AG04450 (cell line): ENCODE measurements at regions not wholly inside any gene's neighbourhood (a gene's known extent, or its start where the extent isn't known, plus 50 kb on each side); places are given as distances from the start of the nearest gene placed in this dataset.
"Not testable (repeated sequence)": the region's sequence is repeated elsewhere in the genome, so short reads cannot be mapped to it uniquely, and the experiment has no call there.

ENCODE experiments used
- CTCF ChIA-PET: fragments of 300-600, 350-600 bp; formaldehyde crosslinking; extraction: SDS; loops from one replicate; lab custom pipeline; 2022; ENCODE audit warnings: antibody characterized with exemption, inconsistent platforms; lab: Charles Lee
- POLR2A ChIA-PET: fragments of 350-600 bp; formaldehyde crosslinking; extraction: SDS; loops from one replicate; lab custom pipeline; 2021; ENCODE audit warnings: antibody characterized with exemption, inconsistent platforms; lab: Yijun Ruan, JAX
- DNase-seq: peaks from one replicate; pipeline ENCODE4 v3.0.0-alpha.2; 2011; ENCODE audit warnings: low read depth, low spot score
- H3K27ac ChIP-seq: one replicate; pipeline ENCODE4 v1.5.1; 2012; ENCODE audit warnings: low read depth, low read length, control low read depth
- H3K27me3 ChIP-seq: one replicate; pipeline ENCODE4 v1.6.0; 2012; ENCODE audit warnings: low read length; ENCODE audit not compliant: control insufficient read depth, insufficient read depth
- H3K4me3 ChIP-seq: 2 replicates; pipeline ENCODE4 v1.5.1; 2011; ENCODE audit warnings: mild to moderate bottlenecking, low read depth, low read length, control low read depth
- H3K9me3 ChIP-seq: 2 replicates; pipeline ENCODE4 v1.5.1; 2012; ENCODE audit warnings: low read length; ENCODE audit not compliant: control insufficient read depth, insufficient read depth
- TF ChIP-seq, protein P1 (sequence below): IDR thresholded peaks from 2 replicates; pipeline ENCODE4 v1.5.1; 2011; ENCODE audit warnings: low read depth, low read length, control low read depth, inconsistent platforms

DNA sequence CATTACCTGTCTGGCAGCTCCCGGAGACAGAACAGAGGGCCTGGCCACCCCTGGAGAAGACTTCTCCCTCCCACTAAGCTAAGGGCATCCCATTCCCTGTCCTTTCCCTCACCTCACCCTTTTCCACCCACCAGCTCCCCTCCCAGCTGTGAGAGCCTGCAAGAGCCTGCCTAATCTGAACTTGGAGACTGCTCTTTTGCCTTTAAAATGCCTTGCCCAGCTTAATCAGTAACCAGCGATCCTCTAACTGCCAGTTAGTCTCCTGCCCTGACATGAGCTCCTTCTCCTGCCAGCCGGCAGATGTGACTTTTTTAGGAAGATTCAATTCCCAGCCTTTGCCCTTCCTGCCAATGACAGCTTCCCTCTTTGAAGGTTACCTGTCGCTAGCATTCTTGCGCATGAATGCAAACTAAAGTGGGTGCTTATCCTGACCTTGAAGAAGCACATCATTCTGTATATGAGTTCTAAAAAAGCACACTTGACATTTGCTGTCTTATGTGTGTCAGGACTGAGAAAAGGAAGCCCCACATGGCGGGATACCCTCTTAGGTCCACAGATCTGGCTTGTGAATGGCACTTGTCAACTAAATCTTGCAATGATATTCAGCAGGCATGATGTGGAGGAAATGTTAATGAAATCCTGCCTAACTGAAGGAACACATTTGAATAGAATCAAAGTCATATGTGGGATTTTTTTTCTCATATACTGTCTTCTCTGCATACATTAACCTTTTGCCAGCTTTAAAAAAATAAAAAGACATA is 411.2 kb upstream of the SLC30A5 start:
- no peak overlapping the region for H3K27ac ChIP-seq
- ChIA-PET CTCF (interaction anchor here (1.5 kb wide), 1 partner anchor 396 kb away, joined by 4 read pairs; no protein-coding TSS in a partner anchor), POLR2A (no interaction called here)
- TF ChIP-seq, protein P1, sequence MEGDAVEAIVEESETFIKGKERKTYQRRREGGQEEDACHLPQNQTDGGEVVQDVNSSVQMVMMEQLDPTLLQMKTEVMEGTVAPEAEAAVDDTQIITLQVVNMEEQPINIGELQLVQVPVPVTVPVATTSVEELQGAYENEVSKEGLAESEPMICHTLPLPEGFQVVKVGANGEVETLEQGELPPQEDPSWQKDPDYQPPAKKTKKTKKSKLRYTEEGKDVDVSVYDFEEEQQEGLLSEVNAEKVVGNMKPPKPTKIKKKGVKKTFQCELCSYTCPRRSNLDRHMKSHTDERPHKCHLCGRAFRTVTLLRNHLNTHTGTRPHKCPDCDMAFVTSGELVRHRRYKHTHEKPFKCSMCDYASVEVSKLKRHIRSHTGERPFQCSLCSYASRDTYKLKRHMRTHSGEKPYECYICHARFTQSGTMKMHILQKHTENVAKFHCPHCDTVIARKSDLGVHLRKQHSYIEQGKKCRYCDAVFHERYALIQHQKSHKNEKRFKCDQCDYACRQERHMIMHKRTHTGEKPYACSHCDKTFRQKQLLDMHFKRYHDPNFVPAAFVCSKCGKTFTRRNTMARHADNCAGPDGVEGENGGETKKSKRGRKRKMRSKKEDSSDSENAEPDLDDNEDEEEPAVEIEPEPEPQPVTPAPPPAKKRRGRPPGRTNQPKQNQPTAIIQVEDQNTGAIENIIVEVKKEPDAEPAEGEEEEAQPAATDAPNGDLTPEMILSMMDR: no peak
- no peak for DNase-seq
- H3K27me3 ChIP-seq: peaks cover 2% of the 10 kb centered on the region
- H3K4me3 ChIP-seq: no peak overlapping the region
- H3K9me3 ChIP-seq: no peaks in the 10 kb centered on the region

DNA sequence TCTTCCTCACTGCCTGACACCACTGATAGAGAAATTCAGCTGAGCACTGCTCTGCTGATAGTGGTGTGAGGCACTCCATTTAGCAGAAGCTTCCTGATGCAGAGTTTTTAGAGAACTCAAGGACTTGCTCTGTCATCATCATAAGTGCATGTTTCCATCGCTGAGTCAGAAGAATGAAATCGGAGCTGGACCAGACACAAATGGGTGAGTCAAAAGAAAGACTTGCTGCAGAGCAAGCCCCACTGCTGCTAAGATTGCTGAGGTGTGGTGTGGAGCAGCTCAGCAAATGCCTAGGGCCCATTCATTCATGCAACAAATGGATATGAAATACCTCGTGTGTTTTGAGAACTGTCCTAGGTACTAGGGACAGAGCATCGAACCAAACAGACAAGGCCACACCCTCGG is 410.2 kb upstream of the SLC30A5 start:
- DNase-seq: peak; percentile 86
- Histone ChIP-seq H3K9me3 (no peaks in the 10 kb centered on the region), H3K27me3 (peaks cover 2% of the 10 kb centered on the region), H3K4me3 (no peak overlapping the region), H3K27ac (peak overlapping the region; percentile 47)
- POLR2A ChIA-PET: no interaction called here
- TF ChIP-seq, protein P1: no peak
- CTCF ChIA-PET: interaction anchor here (1.5 kb wide), 1 partner anchor 397 kb away, joined by 4 read pairs; no protein-coding TSS in a partner anchor

DNA sequence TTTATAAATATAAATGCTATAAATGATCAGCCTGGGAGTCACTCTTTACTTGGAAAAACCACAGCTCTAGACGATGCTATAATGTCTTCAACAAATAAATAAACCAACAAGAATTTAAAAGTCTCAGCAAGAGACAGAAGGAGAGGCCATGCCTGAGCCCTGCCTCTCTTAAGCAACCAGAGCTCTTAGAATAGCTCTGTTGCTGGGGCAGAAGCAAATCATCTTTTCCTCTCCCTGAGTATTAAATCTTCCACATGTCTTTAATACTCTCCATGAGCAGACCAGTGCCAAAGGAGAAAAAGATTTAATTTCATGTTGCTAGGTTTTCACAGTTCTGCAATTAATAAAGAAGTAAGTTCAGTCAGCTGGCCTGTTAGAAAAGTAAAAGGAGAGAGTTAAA is 408.0 kb upstream of the SLC30A5 start:
- CTCF ChIA-PET: no interaction called here

DNA sequence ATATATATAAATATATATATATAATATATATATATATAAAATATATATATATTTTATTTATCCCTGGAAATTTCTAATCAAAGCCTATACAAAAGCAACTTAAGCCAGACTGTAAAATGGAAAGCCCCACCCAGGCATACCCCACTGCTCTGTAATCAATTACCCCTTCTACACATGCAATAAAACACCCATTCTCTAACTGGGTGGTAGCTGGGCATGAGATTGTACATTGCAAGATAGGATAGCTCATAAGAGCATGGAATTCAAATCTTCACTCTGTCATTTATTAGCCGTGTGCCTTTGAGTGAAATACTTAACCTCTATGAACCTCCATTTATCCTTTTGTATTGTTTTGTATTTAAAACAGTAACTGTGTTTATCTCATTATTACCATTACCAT is 405.3 kb upstream of the SLC30A5 start:
- TF ChIP-seq, protein P1: no peak
- ChIA-PET POLR2A (no interaction called here), CTCF (interaction anchor here (0.6 kb wide), 1 partner anchor 22 kb away, joined by 3 read pairs; no protein-coding TSS in a partner anchor)
- Histone ChIP-seq H3K27me3 (peaks cover 4% of the 10 kb centered on the region), H3K27ac (no peak overlapping the region), H3K9me3 (peaks cover 7% of the 10 kb centered on the region), H3K4me3 (no peak overlapping the region)
- DNase-seq: no peak

More for the DNA sequence above, 408.0 kb upstream of the SLC30A5 start:
- no peak overlapping the region for H3K27ac ChIP-seq
- no peak overlapping the region for H3K4me3 ChIP-seq
- H3K27me3 ChIP-seq: peaks cover 4% of the 10 kb centered on the region
- no peaks in the 10 kb centered on the region for H3K9me3 ChIP-seq
- POLR2A ChIA-PET: no interaction called here
- no peak for DNase-seq
- TF ChIP-seq, protein P1: no peak

DNA sequence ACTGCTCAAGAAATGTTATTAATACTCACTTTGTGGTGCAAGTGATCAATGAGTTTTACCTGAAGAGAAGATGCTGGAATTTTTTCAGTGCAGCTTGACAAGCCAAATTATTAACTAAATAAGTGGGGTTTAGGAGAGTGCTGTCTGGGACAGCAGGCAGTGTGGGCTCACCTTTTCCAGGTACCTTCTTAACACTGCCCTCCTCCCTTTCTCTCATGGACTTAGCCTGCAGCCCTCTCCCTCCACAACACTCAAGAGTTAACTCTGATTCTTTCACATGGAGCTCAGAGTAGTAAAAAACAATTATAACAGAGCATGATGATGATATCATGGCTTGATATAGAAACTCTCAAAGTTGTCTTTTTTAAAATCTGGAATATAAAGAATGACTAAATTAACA is 404.8 kb upstream of the SLC30A5 start:
- Histone ChIP-seq H3K4me3 (no peak overlapping the region), H3K27me3 (peaks cover 4% of the 10 kb centered on the region), H3K27ac (no peak overlapping the region), H3K9me3 (peaks cover 7% of the 10 kb centered on the region)
- TF ChIP-seq, protein P1: no peak
- CTCF ChIA-PET: interaction anchor here (0.6 to 1.1 kb wide), 2 partner anchors 22 to 403 kb away, joined by 3 to 4 read pairs; no protein-coding TSS in a partner anchor
- POLR2A ChIA-PET: no interaction called here
- DNase-seq: no peak

DNA sequence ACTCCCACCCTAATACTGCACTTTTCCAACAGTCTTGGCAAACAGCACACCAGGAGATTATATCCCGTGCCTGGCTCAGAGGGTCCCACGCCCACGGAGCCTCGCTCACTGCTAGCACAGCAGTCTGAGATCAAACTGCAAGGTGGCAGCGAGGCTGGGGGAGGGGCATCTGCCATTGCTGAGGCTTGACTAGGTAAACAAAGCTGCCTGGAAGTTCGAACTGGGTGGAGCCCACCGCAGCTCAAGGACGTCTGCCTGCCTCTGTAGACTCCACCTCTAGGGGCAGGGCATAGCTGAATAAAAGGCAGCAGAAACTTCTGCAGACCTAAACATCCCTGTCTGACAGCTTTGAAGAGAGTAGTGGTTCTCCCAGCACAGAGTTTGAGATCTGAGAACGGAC is 401.9 kb upstream of the SLC30A5 start:
- CTCF ChIA-PET, H3K27me3 ChIP-seq, POLR2A ChIA-PET, H3K4me3 ChIP-seq, DNase-seq, H3K9me3 ChIP-seq, H3K27ac ChIP-seq: not testable (repeated sequence)
